SK-N-SH (cell line): ENCODE measurements at regions not wholly inside any gene's neighbourhood (a gene's known extent, or its start where the extent isn't known, plus 50 kb on each side); places are given as distances from the start of the nearest gene placed in this dataset.

Experiments
- CHD2 ChIP-seq: fragments of 150-350 bp; IDR thresholded peaks from 2 replicates; pipeline ENCODE4 v1.6.1; 2018; ENCODE audit warnings: low read length; ENCODE audit not compliant: partially characterized antibody
- EP300 ChIP-seq, 2 experiments: IDR thresholded peaks; 2 replicates each; pipeline versions ENCODE4 v1.4.0 to v1.6.1; 2012; ENCODE audit warnings: borderline replicate concordance in 1 of 2, low read depth in 1 of 2, low read length in 1 of 2
- EZH2phosphoT487 ChIP-seq: fragments of 200-600 bp; sonication (generic); IDR thresholded peaks from 2 replicates; pipeline ENCODE4 v1.6.1; 2017; ENCODE audit warnings: low read depth, mixed run types, mild to moderate bottlenecking, antibody characterized with exemption, moderate library complexity, borderline replicate concordance
- FOXJ3 ChIP-seq: sonication (generic); formaldehyde crosslinking; IDR thresholded peaks from 2 replicates; pipeline ENCODE4 v1.5.1; 2020; ENCODE audit warnings: mild to moderate bottlenecking, missing genetic modification reagents
- JUND ChIP-seq: IDR thresholded peaks from 2 replicates; pipeline ENCODE4 v1.4.0; 2012
- MAX ChIP-seq: IDR thresholded peaks from 2 replicates; pipeline ENCODE4 v1.4.0; 2012; ENCODE audit warnings: low read depth
- NRF1 ChIP-seq: IDR thresholded peaks from 2 replicates; pipeline ENCODE4 v1.6.1; 2012; ENCODE audit warnings: low read depth, mild to moderate bottlenecking, low read length
- POLR2AphosphoS5 ChIP-seq: IDR thresholded peaks from 2 replicates; pipeline ENCODE4 v1.6.1; 2012; ENCODE audit warnings: low read depth, low read length
- RAD21 ChIP-seq: IDR thresholded peaks from 2 replicates; pipeline ENCODE4 v1.6.1; 2012; ENCODE audit warnings: mild to moderate bottlenecking, low read length
- SIN3A ChIP-seq: IDR thresholded peaks from 2 replicates; pipeline ENCODE4 v1.6.1; 2012; ENCODE audit warnings: low read depth, mild to moderate bottlenecking, low read length, moderate library complexity, borderline replicate concordance
- TAF1 ChIP-seq: IDR thresholded peaks from 2 replicates; pipeline ENCODE4 v1.6.1; 2012; ENCODE audit warnings: low read depth, mild to moderate bottlenecking, low read length, moderate library complexity, borderline replicate concordance
- YY1 ChIP-seq: IDR thresholded peaks from 2 replicates; pipeline ENCODE4 v1.4.0; 2012; ENCODE audit warnings: low read depth, mild to moderate bottlenecking
- TF ChIP-seq, protein P1 (sequence below): fragments of 200-600 bp; sonication (generic); IDR thresholded peaks from 2 replicates; pipeline ENCODE4 v1.6.1; 2017; ENCODE audit warnings: antibody characterized with exemption, mild to moderate bottlenecking, moderate library complexity
- TF ChIP-seq, protein P2 (sequence below): IDR thresholded peaks from 2 replicates; pipeline ENCODE4 v1.6.1; 2012; ENCODE audit warnings: mild to moderate bottlenecking, low read depth, low read length, moderate library complexity

DNA sequence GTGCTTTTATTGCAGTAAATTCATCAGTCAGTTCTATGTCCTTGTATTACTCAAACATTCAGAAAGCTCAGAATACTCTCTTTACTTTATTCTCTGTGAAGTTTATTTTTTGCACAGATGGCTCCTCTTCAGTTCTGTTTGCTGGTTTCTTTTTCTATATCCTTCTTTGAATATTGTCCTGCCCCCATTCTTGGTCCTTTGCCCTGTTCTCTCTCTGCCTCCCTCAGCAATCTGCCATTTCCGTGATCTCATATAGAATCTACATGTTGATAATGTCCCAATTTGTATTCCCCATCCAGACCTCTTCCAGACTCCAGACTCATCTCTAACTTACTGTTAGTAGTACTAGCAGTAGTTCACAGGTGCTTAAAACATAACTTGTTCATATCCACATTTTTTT is 102.6 kb downstream of the HNMT start:
- no peak for TF ChIP-seq YY1
- no peak for TF ChIP-seq EP300 (IDR thresholded peaks at IDR 0.05; ENCODE audit: borderline replicate concordance in 1 of 2, low read depth in 1 of 2, low read length in 1 of 2)
- no peak for TF ChIP-seq MAX
- TF ChIP-seq RAD21 = no peak
- no peak for TF ChIP-seq CHD2
- no peak for TF ChIP-seq JUND
- TF ChIP-seq, protein P1, sequence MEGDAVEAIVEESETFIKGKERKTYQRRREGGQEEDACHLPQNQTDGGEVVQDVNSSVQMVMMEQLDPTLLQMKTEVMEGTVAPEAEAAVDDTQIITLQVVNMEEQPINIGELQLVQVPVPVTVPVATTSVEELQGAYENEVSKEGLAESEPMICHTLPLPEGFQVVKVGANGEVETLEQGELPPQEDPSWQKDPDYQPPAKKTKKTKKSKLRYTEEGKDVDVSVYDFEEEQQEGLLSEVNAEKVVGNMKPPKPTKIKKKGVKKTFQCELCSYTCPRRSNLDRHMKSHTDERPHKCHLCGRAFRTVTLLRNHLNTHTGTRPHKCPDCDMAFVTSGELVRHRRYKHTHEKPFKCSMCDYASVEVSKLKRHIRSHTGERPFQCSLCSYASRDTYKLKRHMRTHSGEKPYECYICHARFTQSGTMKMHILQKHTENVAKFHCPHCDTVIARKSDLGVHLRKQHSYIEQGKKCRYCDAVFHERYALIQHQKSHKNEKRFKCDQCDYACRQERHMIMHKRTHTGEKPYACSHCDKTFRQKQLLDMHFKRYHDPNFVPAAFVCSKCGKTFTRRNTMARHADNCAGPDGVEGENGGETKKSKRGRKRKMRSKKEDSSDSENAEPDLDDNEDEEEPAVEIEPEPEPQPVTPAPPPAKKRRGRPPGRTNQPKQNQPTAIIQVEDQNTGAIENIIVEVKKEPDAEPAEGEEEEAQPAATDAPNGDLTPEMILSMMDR = no peak
- TF ChIP-seq, protein P2, sequence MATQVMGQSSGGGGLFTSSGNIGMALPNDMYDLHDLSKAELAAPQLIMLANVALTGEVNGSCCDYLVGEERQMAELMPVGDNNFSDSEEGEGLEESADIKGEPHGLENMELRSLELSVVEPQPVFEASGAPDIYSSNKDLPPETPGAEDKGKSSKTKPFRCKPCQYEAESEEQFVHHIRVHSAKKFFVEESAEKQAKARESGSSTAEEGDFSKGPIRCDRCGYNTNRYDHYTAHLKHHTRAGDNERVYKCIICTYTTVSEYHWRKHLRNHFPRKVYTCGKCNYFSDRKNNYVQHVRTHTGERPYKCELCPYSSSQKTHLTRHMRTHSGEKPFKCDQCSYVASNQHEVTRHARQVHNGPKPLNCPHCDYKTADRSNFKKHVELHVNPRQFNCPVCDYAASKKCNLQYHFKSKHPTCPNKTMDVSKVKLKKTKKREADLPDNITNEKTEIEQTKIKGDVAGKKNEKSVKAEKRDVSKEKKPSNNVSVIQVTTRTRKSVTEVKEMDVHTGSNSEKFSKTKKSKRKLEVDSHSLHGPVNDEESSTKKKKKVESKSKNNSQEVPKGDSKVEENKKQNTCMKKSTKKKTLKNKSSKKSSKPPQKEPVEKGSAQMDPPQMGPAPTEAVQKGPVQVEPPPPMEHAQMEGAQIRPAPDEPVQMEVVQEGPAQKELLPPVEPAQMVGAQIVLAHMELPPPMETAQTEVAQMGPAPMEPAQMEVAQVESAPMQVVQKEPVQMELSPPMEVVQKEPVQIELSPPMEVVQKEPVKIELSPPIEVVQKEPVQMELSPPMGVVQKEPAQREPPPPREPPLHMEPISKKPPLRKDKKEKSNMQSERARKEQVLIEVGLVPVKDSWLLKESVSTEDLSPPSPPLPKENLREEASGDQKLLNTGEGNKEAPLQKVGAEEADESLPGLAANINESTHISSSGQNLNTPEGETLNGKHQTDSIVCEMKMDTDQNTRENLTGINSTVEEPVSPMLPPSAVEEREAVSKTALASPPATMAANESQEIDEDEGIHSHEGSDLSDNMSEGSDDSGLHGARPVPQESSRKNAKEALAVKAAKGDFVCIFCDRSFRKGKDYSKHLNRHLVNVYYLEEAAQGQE = no peak
- no peak for TF ChIP-seq EZH2phosphoT487
- TF ChIP-seq SIN3A = no peak
- no peak for TF ChIP-seq POLR2AphosphoS5
- TF ChIP-seq FOXJ3 (CRISPR knock-in tag) = no peak
- TF ChIP-seq TAF1 = no peak
- no peak for TF ChIP-seq NRF1
